ENCODE measurements at regions not wholly inside any gene's neighbourhood (a gene's known extent, or its start where the extent isn't known, plus 50 kb on each side); places are given as distances from the start of the nearest gene placed in this dataset.

- TF ChIP-seq CTCF (IDR thresholded peaks at IDR 0.05; ENCODE audit: insufficient read depth, low read length, poor library complexity, severe bottlenecking) (no peak), EZH2phosphoT487 (conservative IDR thresholded peaks at IDR 0.05; ENCODE audit: low read length) (no peak)
Observed at GRCh38 chr14:71592361-71592760, 339.9 kb upstream of the RGS6 start.

Data from SU-DHL-6 (cell line).